ENCODE measurements at regions not wholly inside any gene's neighbourhood (a gene's known extent, or its start where the extent isn't known, plus 50 kb on each side); places are given as distances from the start of the nearest gene placed in this dataset.

- Histone ChIP-seq H3K9me3 (ENCODE audit: control extremely low read depth in 1 of 3, control insufficient read depth in 2 of 3, insufficient read depth in 1 of 3, low read length in 2 of 3) (no peaks in the 10 kb centered on the region), H3K36me3 (replicated peaks in 1 of 2; ENCODE audit: control extremely low read depth in 1 of 2, control insufficient read depth in 1 of 2, extremely low read depth in 1 of 2, insufficient read depth in 2 of 2, low read length in 1 of 2) (no peaks in the 10 kb centered on the region), H3K27ac (ENCODE audit: low read length in 2 of 2) (no peak overlapping the region), H3K9ac (ENCODE audit: low read length) (no peak overlapping the region), H4K20me1 (ENCODE audit: control insufficient read depth, insufficient read depth, low read length, poor library complexity, severe bottlenecking) (no peaks in the 10 kb centered on the region), H3K4me2 (replicated peaks; ENCODE audit: low read depth, low read length, poor library complexity, severe bottlenecking) (no peak overlapping the region), H3K79me2 (ENCODE audit: control insufficient read depth, insufficient read depth, low read length) (no peaks in the 10 kb centered on the region), H3K4me1 (ENCODE audit: control insufficient read depth in 2 of 2, insufficient read depth in 2 of 2, low read length in 2 of 2) (no peaks in the 10 kb centered on the region), H2AFZ (ENCODE audit: insufficient read depth, low read depth, low read length, poor library complexity, severe bottlenecking) (no peak overlapping the region), H3K27me3 (replicated peaks in 1 of 4; ENCODE audit: control extremely low read depth in 1 of 4, control insufficient read depth in 3 of 4, insufficient read depth in 4 of 4, low read length in 3 of 4) (no peaks in the 10 kb centered on the region), H3K4me3 (ENCODE audit: control extremely low read depth in 1 of 5, extremely low read depth in 1 of 5, insufficient read depth in 1 of 5, low read depth in 2 of 5, low read length in 4 of 5) (no peak overlapping the region)
- Mint-ChIP-seq H3K9me3 (ENCODE audit: insufficient read depth) (no peaks in the 10 kb centered on the region), H3K27me3 (peaks cover 3% of the 10 kb centered on the region), H3K4me1 (no peaks in the 10 kb centered on the region), H3K27ac (no peak overlapping the region), H3K4me3 (no peak overlapping the region)
- POLR2A ChIA-PET = no interaction called here
- TF ChIP-seq, protein P1, sequence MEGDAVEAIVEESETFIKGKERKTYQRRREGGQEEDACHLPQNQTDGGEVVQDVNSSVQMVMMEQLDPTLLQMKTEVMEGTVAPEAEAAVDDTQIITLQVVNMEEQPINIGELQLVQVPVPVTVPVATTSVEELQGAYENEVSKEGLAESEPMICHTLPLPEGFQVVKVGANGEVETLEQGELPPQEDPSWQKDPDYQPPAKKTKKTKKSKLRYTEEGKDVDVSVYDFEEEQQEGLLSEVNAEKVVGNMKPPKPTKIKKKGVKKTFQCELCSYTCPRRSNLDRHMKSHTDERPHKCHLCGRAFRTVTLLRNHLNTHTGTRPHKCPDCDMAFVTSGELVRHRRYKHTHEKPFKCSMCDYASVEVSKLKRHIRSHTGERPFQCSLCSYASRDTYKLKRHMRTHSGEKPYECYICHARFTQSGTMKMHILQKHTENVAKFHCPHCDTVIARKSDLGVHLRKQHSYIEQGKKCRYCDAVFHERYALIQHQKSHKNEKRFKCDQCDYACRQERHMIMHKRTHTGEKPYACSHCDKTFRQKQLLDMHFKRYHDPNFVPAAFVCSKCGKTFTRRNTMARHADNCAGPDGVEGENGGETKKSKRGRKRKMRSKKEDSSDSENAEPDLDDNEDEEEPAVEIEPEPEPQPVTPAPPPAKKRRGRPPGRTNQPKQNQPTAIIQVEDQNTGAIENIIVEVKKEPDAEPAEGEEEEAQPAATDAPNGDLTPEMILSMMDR (IDR thresholded peaks at IDR 0.05) = no peak
- no peak for TF ChIP-seq EZH2 (IDR thresholded peaks at IDR 0.05; ENCODE audit: borderline replicate concordance, insufficient read depth, low read depth, low read length, poor library complexity, severe bottlenecking)
- DNase-seq (no peak), ATAC-seq (ENCODE audit: low read depth) (no peak)
- WGBS (ENCODE audit: insufficient coverage) = 76% methylated on average over 2 of the region's 4 CpGs
- CTCF ChIA-PET = no interaction called here
- intact Hi-C loops (cut with micrococcal nuclease) = no loop called here
Observed at GRCh38 chr14:58697930-58698642, 60.3 kb downstream of the DACT1 start.

DNA sequence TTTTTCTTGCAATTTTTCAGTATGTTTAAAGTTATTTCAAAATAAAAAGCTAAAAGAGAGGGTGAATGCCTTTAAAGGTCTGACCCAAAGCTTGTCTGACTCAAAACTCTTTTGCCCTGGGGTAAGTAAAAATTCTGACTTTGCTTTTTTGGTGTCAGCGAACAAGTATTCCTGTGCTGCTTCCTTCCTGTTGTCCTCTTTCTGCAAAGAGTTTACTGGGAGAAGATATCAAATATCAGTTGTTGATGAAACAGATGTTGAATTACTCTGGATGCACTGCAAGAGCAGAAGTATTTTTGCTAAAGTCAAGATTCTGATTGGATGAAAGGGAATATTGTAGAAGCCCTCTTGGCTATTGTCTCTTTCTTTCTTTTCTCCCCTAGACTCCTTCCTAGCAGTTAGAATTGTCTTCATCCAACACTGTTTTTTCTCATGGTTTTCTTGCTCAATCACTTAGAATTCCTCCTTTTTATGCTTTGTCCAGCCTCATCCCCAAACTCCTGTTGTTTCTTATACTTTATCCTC, 62.0 kb downstream of the DACT1 start:
- H3K9me3 ChIP-seq (ENCODE audit: control extremely low read depth in 1 of 3, control insufficient read depth in 2 of 3, insufficient read depth in 1 of 3, low read length in 2 of 3) = no peaks in the 10 kb centered on the region
- DNase-seq = no peak
- H3K27me3 ChIP-seq (replicated peaks in 1 of 4; ENCODE audit: control extremely low read depth in 1 of 4, control insufficient read depth in 3 of 4, insufficient read depth in 4 of 4, low read length in 3 of 4) = no peaks in the 10 kb centered on the region
- Mint-ChIP-seq H3K9me3 (ENCODE audit: insufficient read depth) (no peaks in the 10 kb centered on the region), H3K27ac (no peak overlapping the region), H3K4me1 (no peaks in the 10 kb centered on the region), H3K27me3 (peaks cover 4% of the 10 kb centered on the region), H3K4me3 (no peak overlapping the region)
- intact Hi-C loops (cut with micrococcal nuclease) = no loop called here
- CTCF ChIA-PET = no interaction called here
- TF ChIP-seq, protein P1 (IDR thresholded peaks at IDR 0.05) = no peak
- TF ChIP-seq EZH2 (IDR thresholded peaks at IDR 0.05; ENCODE audit: borderline replicate concordance, insufficient read depth, low read depth, low read length, poor library complexity, severe bottlenecking) = no peak
- no peak overlapping the region for H3K9ac ChIP-seq (ENCODE audit: low read length)
- H4K20me1 ChIP-seq (ENCODE audit: control insufficient read depth, insufficient read depth, low read length, poor library complexity, severe bottlenecking) = no peaks in the 10 kb centered on the region
- H3K4me3 ChIP-seq (ENCODE audit: control extremely low read depth in 1 of 5, extremely low read depth in 1 of 5, insufficient read depth in 1 of 5, low read depth in 2 of 5, low read length in 4 of 5) = no peak overlapping the region
- POLR2A ChIA-PET = no interaction called here
- H3K4me2 ChIP-seq (replicated peaks; ENCODE audit: low read depth, low read length, poor library complexity, severe bottlenecking) = no peak overlapping the region
- H3K4me1 ChIP-seq (ENCODE audit: control insufficient read depth in 2 of 2, insufficient read depth in 2 of 2, low read length in 2 of 2) = no peaks in the 10 kb centered on the region
- no peaks in the 10 kb centered on the region for H3K79me2 ChIP-seq (ENCODE audit: control insufficient read depth, insufficient read depth, low read length)
- no peak overlapping the region for H2AFZ ChIP-seq (ENCODE audit: insufficient read depth, low read depth, low read length, poor library complexity, severe bottlenecking)
- ATAC-seq (ENCODE audit: low read depth) = no peak
- no peak overlapping the region for H3K27ac ChIP-seq (ENCODE audit: low read length in 2 of 2)
- WGBS (ENCODE audit: insufficient coverage) = 100% methylated on average over 1 of the region's 1 CpG
- no peaks in the 10 kb centered on the region for H3K36me3 ChIP-seq (replicated peaks in 1 of 2; ENCODE audit: control extremely low read depth in 1 of 2, control insufficient read depth in 1 of 2, extremely low read depth in 1 of 2, insufficient read depth in 2 of 2, low read length in 1 of 2)

Measured in B cell (primary cell).